HG03575 (cell line): ENCODE measurements at regions not wholly inside any gene's neighbourhood (a gene's known extent, or its start where the extent isn't known, plus 50 kb on each side); places are given as distances from the start of the nearest gene placed in this dataset.
"Not testable (repeated sequence)": the region's sequence is repeated elsewhere in the genome, so short reads cannot be mapped to it uniquely, and the experiment has no call there.

Experiments
- ATAC-seq: cut with Tn5 transposase; IDR thresholded peaks from one replicate; pipeline ENCODE4 v1.9.1; 2021; ENCODE audit not compliant: unreplicated experiment, insufficient number of reproducible peaks, low FRiP score; ENCODE audit errors: extremely low read depth

GRCh38 chr13:59358014-59358413 lies 805.7 kb downstream of the DIAPH3 start:
- ATAC-seq = no peak

GRCh38 chr13:59360108-59360507 lies 803.6 kb downstream of the DIAPH3 start:
- ATAC-seq = no peak

- ATAC-seq = no peak
Observed at GRCh38 chr13:59360916-59361315, 802.8 kb downstream of the DIAPH3 start.

- no peak for ATAC-seq
Observed at GRCh38 chr13:59363313-59363712, 800.4 kb downstream of the DIAPH3 start.

- ATAC-seq = no peak
Observed at GRCh38 chr13:59363947-59364346, 799.8 kb downstream of the DIAPH3 start.

GRCh38 chr13:59364641-59365085 lies 799.1 kb downstream of the DIAPH3 start:
- ATAC-seq = no peak

- ATAC-seq = no peak
Observed at GRCh38 chr13:59367467-59367866, 796.3 kb downstream of the DIAPH3 start.

GRCh38 chr13:59367904-59368303 lies 795.8 kb downstream of the DIAPH3 start:
- ATAC-seq = no peak

GRCh38 chr13:59368693-59369092 lies 795.0 kb downstream of the DIAPH3 start:
- ATAC-seq = no peak

GRCh38 chr13:59371229-59371628 lies 792.5 kb downstream of the DIAPH3 start:
- ATAC-seq = no peak

- no peak for ATAC-seq
Observed at GRCh38 chr13:59373341-59373740, 790.4 kb downstream of the DIAPH3 start.

- no peak for ATAC-seq
Observed at GRCh38 chr13:59374691-59375090, 789.0 kb downstream of the DIAPH3 start.

GRCh38 chr13:59384154-59384553 lies 779.6 kb downstream of the DIAPH3 start:
- no peak for ATAC-seq

- peak; percentile 95 for ATAC-seq
Observed at GRCh38 chr13:59391696-59392095, 772.0 kb downstream of the DIAPH3 start.

GRCh38 chr13:59392328-59392727 lies 771.4 kb downstream of the DIAPH3 start:
- ATAC-seq = no peak

GRCh38 chr13:59394496-59394895 lies 769.2 kb downstream of the DIAPH3 start:
- no peak for ATAC-seq

GRCh38 chr13:59398127-59398526 lies 765.6 kb downstream of the DIAPH3 start:
- ATAC-seq = no peak

- no peak for ATAC-seq
Observed at GRCh38 chr13:59398661-59399060, 765.1 kb downstream of the DIAPH3 start.

- no peak for ATAC-seq
Observed at GRCh38 chr13:59399513-59399912, 764.2 kb downstream of the DIAPH3 start.

- no peak for ATAC-seq
Observed at GRCh38 chr13:59404331-59404730, 759.4 kb downstream of the DIAPH3 start.

- ATAC-seq = not testable (repeated sequence)
Observed at GRCh38 chr13:59407251-59407650, 756.5 kb downstream of the DIAPH3 start.

- ATAC-seq = no peak
Observed at GRCh38 chr13:59408738-59409137, 755.0 kb downstream of the DIAPH3 start.
